ENCODE measurements at regions not wholly inside any gene's neighbourhood (a gene's known extent, or its start where the extent isn't known, plus 50 kb on each side); places are given as distances from the start of the nearest gene placed in this dataset.

GRCh38 chr22:48477031-48477721 lies 1350.5 kb downstream of the BRD1 start:
- TF ChIP-seq CTCF (IDR thresholded peaks at IDR 0.05 in 2 of 3, conservative IDR thresholded peaks at IDR 0.05 in 1 of 3; ENCODE audit: borderline replicate concordance in 1 of 3, insufficient read depth in 1 of 3, low read depth in 2 of 3, low read length in 2 of 3) (no peak), EZH2 (IDR thresholded peaks at IDR 0.05) (no peak)
